Left colon (tissue), 2 donors: ENCODE measurements at regions not wholly inside any gene's neighbourhood (a gene's known extent, or its start where the extent isn't known, plus 50 kb on each side); places are given as distances from the start of the nearest gene placed in this dataset.
"Not testable (repeated sequence)": the region's sequence is repeated elsewhere in the genome, so short reads cannot be mapped to it uniquely, and the experiment has no call there.

ENCODE experiments used
- ATAC-seq: fragments of 200-7000 bp; cut with Tn5 transposase; one replicate; pipeline ENCODE4 v1.9.1; 2020; ENCODE audit warnings: mild to moderate bottlenecking, moderate library complexity
- DNase-seq, 2 donors: peaks; one replicate each; pipeline ENCODE4 v3.0.0-alpha.2; 2020
- intact Hi-C, 2 donors: fragments of 100-400 bp; cut with DNase I in 1 of 2; cut with micrococcal nuclease in 1 of 2; formaldehyde crosslinking; loops; one replicate each; pipeline versions ENCODE4 v1.11.2 to v1.14.0; 2022; cut with DNase I, micrococcal nuclease
- donor health status: DM: no; HTN: no; CAD: no.
- donor health status: DM: yes; HTN: yes; CAD: no.

DNA sequence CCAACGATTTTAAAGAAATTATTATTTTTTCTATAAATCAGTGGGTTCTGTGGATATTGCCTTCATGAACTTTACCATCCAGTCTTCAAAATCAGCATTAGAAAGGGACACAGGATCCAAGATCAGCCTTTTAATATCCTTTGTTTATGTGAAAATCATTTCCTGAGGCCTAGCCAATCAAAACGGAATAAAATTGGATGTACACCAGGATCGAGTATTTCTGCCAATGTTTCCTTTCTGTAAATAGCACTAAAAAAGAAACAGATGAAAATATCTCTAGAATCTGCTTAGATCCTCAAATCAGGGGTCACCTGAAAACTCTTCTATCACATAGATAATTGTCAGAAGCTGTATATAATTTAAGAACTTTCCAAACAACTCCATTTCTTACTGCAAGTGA, 1598.5 kb downstream of the LRRC4C start:
- intact Hi-C loops, result no loop called here
- ATAC-seq (no peak), DNase-seq (no peak)

DNA sequence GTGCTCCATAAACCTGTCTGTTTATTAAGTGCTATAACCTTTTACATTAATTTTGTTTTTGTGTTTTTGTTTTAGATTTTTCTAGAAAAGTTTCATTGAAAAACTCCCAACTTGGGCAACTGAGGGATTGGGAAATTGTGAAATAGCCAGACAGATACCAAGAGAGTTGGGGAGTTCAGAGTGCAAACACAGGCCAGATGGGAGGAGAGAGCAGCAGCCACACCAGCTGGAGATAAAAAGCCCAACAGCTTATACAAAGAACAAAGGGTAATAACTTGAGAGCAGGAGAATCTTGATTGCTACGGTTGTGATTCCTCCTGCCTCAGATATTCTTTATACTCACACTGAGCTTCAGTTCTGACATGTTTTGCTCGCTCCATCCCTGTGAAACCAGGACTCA, 1642.2 kb downstream of the LRRC4C start:
- no peak for DNase-seq
- ATAC-seq, result no peak

DNA sequence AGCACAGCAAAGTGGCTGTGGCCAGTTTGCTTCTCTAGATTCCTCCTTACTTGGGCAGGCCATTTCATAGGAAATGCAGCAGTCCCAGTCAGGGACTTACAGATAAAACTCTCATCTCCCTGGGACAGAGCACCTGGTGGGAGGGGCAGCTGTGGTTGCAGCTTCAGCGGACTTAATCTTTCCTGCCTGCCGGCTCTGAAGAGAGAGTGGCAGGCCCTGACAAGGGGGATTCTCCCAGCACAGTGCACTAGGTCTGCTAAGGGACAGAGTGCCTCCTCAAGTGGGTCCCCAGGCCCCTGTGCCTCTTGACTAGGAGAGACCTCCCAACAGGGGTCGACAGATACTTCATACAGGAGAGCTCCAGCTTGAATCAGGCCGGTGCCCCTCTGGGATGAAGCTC, 1649.1 kb downstream of the LRRC4C start:
- DNase-seq, result no peak
- no peak for ATAC-seq
- intact Hi-C loops, result no loop called here

More for the DNA sequence above, 1642.2 kb downstream of the LRRC4C start:
- intact Hi-C loops, result no loop called here

DNA sequence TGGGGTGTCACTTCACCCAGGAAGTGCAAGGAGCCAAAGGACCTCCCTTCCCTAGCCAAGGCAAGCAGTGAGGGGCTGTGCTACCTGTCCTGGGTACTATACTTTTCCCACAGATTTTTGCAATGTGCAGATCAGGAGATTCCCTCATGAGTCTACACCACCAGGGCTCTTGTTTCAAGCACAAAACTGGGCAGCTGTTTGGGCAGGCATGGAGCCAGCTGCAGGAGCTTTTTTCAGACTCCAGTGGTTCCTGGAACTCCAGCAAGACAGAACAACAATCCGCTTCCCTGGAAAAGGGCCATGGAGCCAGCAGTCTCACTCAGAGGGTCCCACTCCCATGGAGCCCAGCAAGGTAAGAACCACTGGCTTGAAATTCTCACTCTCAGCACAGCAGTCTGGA, 1649.6 kb downstream of the LRRC4C start:
- intact Hi-C loops, result no loop called here
- DNase-seq (no peak), ATAC-seq (no peak)

DNA sequence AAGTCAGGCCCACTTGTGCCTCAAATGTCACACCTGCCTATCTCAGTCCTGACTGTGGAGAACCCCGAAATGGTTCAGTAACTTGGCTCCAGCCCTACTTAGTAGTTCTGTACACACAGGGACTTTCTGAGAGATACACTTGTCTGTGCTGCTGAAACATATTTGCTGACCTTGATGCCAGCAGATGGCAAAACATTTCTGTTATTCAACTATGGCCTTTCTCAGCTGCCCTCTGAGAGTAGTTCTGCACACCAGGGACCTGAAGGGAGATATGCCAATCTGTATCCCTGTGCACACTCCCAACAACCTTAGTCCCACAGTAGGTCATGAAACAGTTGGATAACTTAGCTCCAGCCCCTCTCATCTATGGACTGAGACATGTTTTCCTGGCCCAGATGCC, 1651.5 kb downstream of the LRRC4C start:
- intact Hi-C loops, result no loop called here
- no peak for ATAC-seq
- DNase-seq, result no peak

DNA sequence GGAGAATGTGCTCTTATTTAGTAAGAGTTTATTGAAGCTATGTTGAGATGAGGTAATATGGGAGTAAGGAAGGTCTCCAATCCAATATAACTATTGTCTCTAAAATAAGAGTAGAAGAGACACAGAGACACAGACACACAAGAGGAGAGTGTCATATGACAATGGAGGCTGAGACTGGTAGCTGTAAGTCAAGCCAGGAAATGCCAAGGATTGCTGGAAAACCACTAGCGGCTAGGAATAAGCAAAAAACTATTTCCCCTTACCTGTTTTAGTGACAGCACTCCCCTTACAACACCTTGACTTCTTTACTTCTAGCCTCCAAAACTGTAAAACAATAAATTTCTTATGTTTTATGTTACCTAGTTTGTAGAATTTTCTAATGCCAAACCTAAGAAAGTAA, 1652.8 kb downstream of the LRRC4C start:
- intact Hi-C loops, result no loop called here
- DNase-seq (no peak), ATAC-seq (no peak)

DNA sequence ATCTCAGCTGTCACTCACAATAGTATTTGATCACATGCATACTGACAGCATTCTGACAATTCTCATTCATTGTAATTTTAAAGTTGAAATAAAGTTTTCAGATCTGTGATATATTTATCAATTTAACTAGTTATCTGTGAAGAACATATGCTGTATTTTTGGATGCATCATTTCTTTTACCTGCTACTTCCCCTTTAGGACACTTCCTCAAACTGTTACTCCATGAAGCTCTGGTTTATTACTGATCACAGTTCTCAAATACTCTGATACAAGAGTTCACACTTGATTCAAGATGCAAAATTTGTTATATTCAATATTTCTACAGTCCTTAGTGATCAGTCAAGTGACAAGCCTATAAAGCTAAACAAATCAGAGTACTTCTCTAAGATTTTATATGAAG, 1655.2 kb downstream of the LRRC4C start:
- intact Hi-C loops, result no loop called here
- DNase-seq (no peak), ATAC-seq (no peak)

DNA sequence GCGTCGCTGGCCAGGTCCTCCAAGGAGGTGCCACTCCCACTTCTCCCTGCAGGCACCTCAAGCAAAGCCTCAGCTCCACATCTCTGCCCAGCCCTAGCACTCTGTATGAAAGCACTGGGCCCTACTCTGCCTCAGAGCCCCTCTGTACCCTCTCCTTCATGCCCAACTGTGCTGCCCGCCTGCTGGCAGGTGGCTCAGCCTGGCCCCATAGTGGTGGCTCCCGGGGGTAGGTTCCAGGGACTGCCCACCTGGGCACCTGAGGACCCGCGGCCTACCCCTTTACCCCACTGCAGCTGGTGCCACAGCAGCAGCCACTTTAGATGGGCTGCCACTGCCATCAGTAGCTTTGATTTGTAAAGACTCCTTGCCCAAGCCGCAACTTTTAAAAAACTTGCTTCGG, 1672.8 kb downstream of the LRRC4C start:
- DNase-seq, result no peak
- no peak for ATAC-seq
- intact Hi-C loops, result no loop called here

DNA sequence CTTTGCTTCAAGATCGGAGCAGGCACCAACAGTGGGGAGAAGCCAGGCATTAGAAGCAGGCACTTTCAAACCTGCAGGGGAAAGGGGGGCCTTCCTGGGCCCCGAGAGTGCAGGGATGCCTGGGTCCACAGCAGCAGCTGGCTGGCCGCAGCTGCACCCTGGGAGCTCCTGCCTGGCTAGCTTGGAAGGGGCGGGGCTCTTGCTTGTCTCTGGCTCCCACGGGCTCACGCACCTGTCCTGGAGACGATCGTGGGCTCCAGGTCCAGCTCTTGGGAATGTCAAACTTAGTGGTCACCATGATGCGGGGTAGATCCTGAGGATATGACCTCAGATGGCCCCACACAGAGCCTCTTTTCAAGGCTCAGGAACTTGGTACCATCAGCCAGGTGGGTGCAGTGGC, 1673.2 kb downstream of the LRRC4C start:
- ATAC-seq, result no peak
- intact Hi-C loops, result no loop called here

DNA sequence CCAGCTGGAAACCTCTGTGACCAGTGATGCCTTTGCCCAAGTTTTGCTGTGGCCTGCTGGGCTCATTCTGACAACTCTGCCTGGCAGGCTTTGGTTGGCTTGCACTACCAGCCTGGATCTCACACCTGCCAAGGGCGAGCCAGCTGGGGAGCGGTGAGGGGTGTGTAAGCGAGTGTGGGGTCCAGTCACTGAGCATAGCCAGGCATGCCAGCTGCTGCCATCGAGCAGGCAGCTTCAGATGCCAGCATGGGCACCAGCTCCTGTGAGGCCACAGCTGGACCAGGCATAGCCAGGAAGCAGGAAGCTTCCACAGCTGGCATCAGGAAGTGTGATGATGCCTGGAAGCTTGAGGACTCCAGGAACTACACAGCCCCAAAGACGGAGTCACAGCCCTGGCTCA, 1674.6 kb downstream of the LRRC4C start:
- DNase-seq (no peak), ATAC-seq (no peak)
- intact Hi-C loops, result no loop called here

More for the DNA sequence above, 1673.2 kb downstream of the LRRC4C start:
- no peak for DNase-seq

DNA sequence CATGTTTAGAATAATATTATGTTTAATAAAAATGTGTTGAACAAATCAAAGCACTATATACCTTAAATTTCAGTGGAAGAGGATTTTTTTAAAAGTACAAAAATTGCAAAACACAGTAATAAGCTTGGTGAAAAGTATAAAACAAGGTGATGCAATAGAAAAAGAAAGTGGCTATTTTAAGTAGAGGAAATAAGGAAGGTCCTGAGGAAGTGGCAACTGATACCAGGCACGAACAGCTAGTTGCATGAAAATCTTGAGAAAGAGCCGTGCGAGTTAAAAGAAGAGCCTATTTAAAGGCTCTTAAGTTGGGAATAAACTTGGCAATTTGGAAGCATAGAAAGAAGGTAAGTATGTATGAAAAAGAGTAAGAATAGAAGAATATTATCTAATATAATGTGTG, 1679.3 kb downstream of the LRRC4C start:
- DNase-seq (no peak), ATAC-seq (no peak)
- intact Hi-C loops, result no loop called here

DNA sequence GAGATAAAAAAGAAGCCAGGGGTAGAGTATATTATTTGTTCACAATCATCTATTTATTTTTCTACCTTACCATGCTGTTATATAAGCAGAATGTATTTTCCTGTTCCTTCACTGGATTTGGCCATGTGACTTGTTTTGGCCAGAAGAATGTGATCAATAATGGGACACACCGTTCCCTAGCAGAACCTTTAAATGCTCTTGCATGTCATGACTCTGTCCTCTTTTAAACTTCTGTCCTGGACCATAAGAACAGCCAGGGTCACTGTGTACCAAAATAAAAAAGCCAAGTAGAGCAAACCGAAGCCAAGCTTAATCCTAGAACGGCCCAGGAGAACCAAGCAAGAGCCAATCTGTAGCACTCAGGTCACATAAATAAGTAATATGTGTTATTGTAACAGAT, 1682.4 kb downstream of the LRRC4C start:
- no peak for DNase-seq
- intact Hi-C loops, result no loop called here
- no peak for ATAC-seq

DNA sequence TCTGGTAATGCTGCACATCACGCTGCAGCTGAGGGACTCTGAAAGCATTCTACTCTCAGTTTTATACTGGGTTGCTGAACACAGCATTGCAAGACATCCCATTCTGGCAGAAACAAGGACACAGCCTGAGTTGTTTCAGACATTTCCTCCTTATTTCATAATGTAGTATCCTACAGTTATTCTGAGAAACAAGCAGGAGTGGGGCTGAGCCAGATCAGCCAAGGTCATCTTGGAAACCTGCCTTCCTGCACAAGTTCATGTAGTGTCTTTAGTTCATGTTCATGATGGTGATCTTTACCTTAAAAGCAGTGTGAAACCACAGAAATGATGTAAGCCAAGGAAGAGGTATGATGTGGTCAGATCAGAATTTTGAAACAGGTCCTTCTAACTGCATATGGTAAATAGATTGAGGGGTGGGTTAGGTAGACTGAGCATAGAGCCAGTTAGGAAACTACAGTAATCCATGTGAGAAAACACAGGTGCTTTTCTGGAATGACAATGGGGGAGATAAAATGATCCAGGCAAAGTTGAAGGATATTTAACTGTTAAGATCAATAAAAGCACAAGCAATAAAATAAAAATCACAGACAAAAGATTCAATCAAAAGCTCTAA, 1686.8 kb downstream of the LRRC4C start:
- intact Hi-C loops, result no loop called here
- DNase-seq, result no peak

DNA sequence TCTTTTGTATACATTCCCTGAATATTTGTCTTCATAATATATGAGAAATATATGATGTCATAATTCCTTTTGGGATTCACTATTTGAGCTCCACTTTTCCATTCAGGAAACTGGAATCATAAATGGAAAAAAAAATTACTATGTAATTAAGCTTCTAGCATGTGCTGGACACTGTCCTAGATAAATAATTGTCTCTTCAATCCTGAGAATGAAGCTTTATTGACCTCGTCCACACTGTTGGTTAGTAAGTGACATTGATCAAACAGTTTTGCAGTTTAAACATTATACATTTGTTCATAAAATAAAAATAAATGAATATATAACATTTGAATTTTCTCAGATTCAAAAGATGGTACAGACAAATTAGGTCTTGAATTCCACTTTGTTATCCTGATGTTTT, 1691.2 kb downstream of the LRRC4C start:
- ATAC-seq (no peak), DNase-seq (no peak)
- intact Hi-C loops, result no loop called here

More for the DNA sequence above, 1686.8 kb downstream of the LRRC4C start:
- ATAC-seq, result no peak

DNA sequence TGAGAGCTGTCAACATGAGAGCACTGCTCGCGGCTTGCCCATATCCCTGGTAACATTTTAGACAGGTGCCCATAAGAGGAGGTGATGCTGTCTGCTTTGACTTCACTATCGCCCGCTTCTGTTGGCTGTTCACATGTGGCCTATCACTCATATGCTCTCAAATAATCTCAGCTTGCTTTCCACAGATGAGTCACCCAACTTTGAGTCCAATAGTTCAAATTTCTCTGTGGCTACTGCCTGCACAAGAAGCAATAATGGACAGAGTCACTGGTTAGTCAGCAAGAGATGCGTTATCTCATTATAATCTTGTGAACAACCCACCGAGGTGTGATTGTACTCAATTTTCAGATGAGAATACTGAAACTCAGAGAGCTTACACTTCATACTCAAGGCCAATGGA, 1714.1 kb downstream of the LRRC4C start:
- no peak for ATAC-seq
- intact Hi-C loops, result no loop called here
- no peak for DNase-seq

DNA sequence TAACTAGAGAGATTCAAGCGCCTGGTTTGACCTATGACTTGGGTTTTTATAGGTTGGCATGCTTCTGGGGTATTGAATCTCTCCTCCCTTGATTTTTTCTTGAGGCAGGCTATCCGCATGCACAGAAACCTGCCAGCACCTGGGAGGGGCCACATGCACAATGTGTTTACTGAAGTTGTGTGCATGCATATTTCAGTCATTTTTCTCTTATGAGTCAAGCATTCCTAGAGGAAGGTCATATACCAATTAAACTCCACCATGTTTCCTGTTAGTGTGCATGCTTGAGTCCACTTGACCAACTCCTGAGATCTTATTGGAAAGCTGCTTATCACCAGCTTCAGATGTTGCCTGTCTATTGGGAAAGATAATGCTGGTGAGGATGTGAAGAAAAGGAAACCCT, 1718.4 kb downstream of the LRRC4C start:
- DNase-seq, result no peak
- no peak for ATAC-seq
- intact Hi-C loops, result no loop called here

DNA sequence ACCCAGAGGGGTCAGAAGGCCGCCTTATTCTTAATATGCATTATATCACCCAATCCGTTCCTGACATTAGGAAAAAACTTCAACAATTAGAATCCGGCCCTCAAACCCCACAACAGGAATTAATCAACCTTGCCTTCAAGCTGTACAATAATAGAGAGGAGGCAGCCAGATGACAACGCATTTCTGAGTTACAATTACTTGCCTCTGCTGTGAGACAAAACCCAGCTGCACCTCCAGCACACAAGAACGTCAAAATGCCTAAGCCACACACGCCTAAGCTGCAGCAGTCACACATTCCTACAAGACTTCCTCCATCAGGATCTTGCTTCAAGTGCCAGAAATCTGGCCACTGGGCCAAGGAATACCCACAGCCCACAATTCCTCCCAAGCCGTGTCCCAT, 1723.1 kb downstream of the LRRC4C start:
- DNase-seq, ATAC-seq, intact Hi-C loops: not testable (repeated sequence)

DNA sequence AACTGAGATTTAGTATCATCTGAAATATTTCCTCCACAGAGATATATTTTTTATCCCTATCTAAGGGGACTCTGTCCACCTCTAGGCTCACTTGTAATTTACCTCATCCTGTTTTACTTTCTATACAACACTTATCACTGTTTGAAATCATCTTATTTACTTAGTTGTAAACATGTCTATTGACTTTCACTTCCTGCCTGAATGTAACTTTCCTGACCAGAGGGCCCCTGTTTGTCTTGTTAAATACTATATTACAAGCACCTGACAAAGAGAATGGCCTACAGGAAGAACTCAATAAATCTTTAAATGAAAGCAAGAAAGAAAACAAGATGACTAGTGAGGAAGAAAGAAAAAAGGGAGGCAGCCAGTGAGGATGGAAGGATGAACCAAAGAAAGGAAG, 1727.5 kb downstream of the LRRC4C start:
- DNase-seq, result no peak
- no peak for ATAC-seq
- intact Hi-C loops, result no loop called here

DNA sequence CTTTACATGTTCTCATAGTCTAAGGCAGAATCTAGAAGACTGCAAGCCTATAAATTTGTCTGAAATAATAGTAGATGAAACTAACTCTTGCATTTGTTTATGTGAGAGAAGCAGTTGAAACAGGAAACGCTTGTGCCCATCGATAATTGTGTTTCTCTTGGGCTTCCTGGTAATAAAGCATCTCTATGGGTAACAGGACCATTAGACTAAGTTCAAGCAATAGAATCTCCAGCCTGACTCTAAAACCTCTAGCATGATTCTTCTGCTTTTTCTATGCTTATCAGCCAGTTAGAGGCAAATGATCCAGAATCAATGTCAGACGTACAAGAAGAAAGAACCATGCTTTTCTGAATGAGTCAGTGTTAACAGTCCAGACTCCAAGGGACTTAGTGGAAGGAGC, 1734.4 kb downstream of the LRRC4C start:
- ATAC-seq (no peak), DNase-seq (no peak)
- intact Hi-C loops, result no loop called here

DNA sequence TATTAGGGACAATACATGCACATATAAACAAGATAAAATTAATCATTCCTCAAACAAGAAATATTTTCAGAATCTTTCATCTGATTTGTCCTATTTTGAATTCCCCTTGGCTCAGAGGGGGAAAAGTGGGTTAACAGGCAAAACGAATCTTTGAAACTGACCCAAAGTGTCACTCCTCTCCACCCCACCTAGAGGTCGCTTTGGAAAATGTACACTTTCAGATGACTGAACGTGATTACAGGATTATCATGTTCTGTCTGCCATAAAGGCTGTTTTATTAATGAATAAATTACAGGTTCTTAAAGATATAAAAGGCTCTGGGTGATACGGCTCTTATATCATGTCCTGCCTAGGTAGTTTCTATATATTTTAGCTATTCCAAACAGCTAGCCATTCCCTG, 1735.0 kb downstream of the LRRC4C start:
- intact Hi-C loops, result no loop called here
- ATAC-seq (no peak), DNase-seq (no peak)

DNA sequence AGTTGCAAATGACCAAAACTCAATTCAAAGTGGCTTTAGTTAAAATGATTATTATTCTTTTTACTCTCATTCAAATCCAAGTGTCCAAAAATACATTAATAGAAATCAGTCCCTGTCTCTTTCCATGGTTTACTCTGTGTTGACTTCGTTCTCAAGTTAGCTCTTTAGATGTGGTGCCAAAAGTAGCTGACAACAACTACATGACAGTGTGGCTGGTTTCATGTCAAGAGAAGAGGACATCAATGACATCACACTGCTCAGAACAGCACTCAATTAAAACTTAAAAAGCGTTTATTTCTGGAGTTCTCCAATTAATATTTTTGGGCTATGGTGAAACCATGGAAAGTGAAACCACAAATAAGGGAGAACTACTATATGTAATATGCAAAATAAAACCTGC, 1746.9 kb downstream of the LRRC4C start:
- DNase-seq (no peak), ATAC-seq (no peak)
- intact Hi-C loops, result no loop called here

DNA sequence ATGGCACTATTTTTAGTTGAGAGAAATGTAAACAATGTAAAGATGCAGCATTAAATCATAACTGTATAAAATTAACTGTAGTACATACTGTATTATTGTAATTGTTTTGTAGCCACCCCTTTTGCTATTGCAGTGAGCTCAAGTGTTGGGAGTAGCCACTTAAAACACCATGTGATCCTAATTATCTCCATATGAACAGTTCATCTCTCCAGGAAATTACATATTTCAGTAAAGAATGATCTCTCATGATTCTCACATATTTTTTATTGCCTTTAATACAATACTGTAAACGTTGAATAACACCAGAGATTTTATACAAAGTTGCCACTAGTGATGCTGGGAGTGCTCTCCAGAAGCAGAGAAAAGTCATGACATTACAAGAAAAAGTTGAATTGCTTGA, 1768.6 kb downstream of the LRRC4C start:
- DNase-seq, result no peak
- intact Hi-C loops, result no loop called here
- ATAC-seq, result no peak
